DOHH2 (cell line): ENCODE measurements at regions not wholly inside any gene's neighbourhood (a gene's known extent, or its start where the extent isn't known, plus 50 kb on each side); places are given as distances from the start of the nearest gene placed in this dataset.
"Not testable (repeated sequence)": the region's sequence is repeated elsewhere in the genome, so short reads cannot be mapped to it uniquely, and the experiment has no call there.

Source experiments
- H3F3A ChIP-seq: fragments of 200-600 bp; sonication (generic), shearing (Covaris generic); 2 replicates; pipeline ENCODE4 v1.6.0; 2016; ENCODE audit warnings: antibody characterized with exemption, mild to moderate bottlenecking; ENCODE audit not compliant: control insufficient read depth, insufficient read depth
- H3K27ac ChIP-seq: fragments of 200-600 bp; sonication (generic); 2 replicates; pipeline ENCODE4 v1.5.1; 2014; ENCODE audit warnings: low read depth, mild to moderate bottlenecking, low read length, moderate library complexity
- H3K27me3 ChIP-seq: fragments of 200-600 bp; sonication (generic); 2 replicates; pipeline ENCODE4 v1.6.1; 2014; ENCODE audit warnings: mild to moderate bottlenecking, low read length, mixed read lengths; ENCODE audit not compliant: control insufficient read depth
- H3K36me3 ChIP-seq: fragments of 200-600 bp; sonication (generic); 2 replicates; pipeline ENCODE4 v1.6.1; 2014; ENCODE audit warnings: mild to moderate bottlenecking, low read length, moderate library complexity, mixed read lengths; ENCODE audit not compliant: control insufficient read depth
- H3K4me1 ChIP-seq: fragments of 200-600 bp; sonication (generic); 2 replicates; pipeline ENCODE4 v1.6.1; 2014; ENCODE audit warnings: mild to moderate bottlenecking, low read length, mixed read lengths; ENCODE audit not compliant: control insufficient read depth
- H3K4me2 ChIP-seq: fragments of 200-600 bp; sonication (generic); 2 replicates; pipeline ENCODE4 v1.6.0; 2014; ENCODE audit warnings: mild to moderate bottlenecking, low read length, moderate library complexity
- H3K4me3 ChIP-seq: fragments of 200-600 bp; sonication (generic); 2 replicates; pipeline ENCODE4 v1.5.1; 2014; ENCODE audit warnings: mild to moderate bottlenecking, low read length, mixed read lengths
- H3K79me2 ChIP-seq: fragments of 200-600 bp; sonication (generic); 2 replicates; pipeline ENCODE4 v1.6.1; 2014; ENCODE audit warnings: mild to moderate bottlenecking, low read length, mixed read lengths; ENCODE audit not compliant: control insufficient read depth
- H3K9me2 ChIP-seq: fragments of 200-600 bp; sonication (generic); replicated peaks from 2 replicates; pipeline ENCODE4 v1.6.1; 2014; ENCODE audit warnings: mild to moderate bottlenecking, low read length, mixed read lengths; ENCODE audit not compliant: control insufficient read depth
- H3K9me3 ChIP-seq: fragments of 200-600 bp; sonication (generic); 2 replicates; pipeline ENCODE4 v1.6.1; 2014; ENCODE audit warnings: antibody characterized with exemption, low read length, mixed read lengths; ENCODE audit not compliant: control insufficient read depth, insufficient read depth
- H4K20me1 ChIP-seq: fragments of 200-600 bp; sonication (generic); 2 replicates; pipeline ENCODE4 v1.6.0; 2014; ENCODE audit warnings: low read depth, mild to moderate bottlenecking, antibody characterized with exemption, low read length, moderate library complexity; ENCODE audit not compliant: control insufficient read depth, insufficient read depth
- CTCF ChIP-seq: fragments of 200-600 bp; sonication (generic); IDR thresholded peaks from one replicate; pipeline ENCODE4 v1.5.1; 2014; ENCODE audit warnings: antibody characterized with exemption, mild to moderate bottlenecking, low read depth, low read length; ENCODE audit not compliant: poor library complexity, severe bottlenecking
- EZH2phosphoT487 ChIP-seq: fragments of 200-600 bp; sonication (generic); IDR thresholded peaks from 2 replicates; pipeline ENCODE4 v1.6.1; 2017; ENCODE audit warnings: borderline replicate concordance, mild to moderate bottlenecking, antibody characterized with exemption, low read length, moderate library complexity, mixed read lengths

GRCh38 chrX:146906166-146906565 is 91.6 kb upstream of the CXorf51A start:
- no peaks in the 10 kb centered on the region for H3K36me3 ChIP-seq
- no peaks in the 10 kb centered on the region for H3K4me1 ChIP-seq
- H3F3A ChIP-seq: no peaks in the 10 kb centered on the region
- no peaks in the 10 kb centered on the region for H3K9me2 ChIP-seq
- no peaks in the 10 kb centered on the region for H3K9me3 ChIP-seq
- H4K20me1 ChIP-seq: no peaks in the 10 kb centered on the region
- no peak overlapping the region for H3K4me3 ChIP-seq
- H3K4me2 ChIP-seq: no peak overlapping the region
- TF ChIP-seq CTCF (no peak), EZH2phosphoT487 (no peak)
- no peak overlapping the region for H3K27ac ChIP-seq
- H3K79me2 ChIP-seq: no peaks in the 10 kb centered on the region
- H3K27me3 ChIP-seq: no peaks in the 10 kb centered on the region

GRCh38 chrX:146887020-146887419 is 72.5 kb upstream of the CXorf51A start:
- H3K9me3 ChIP-seq: no peaks in the 10 kb centered on the region

GRCh38 chrX:146881521-146881920 is 67.0 kb upstream of the CXorf51A start:
- Histone ChIP-seq H3K9me3 (no peaks in the 10 kb centered on the region), H3K27ac (no peak overlapping the region), H4K20me1 (no peaks in the 10 kb centered on the region), H3F3A (no peaks in the 10 kb centered on the region), H3K4me1 (no peaks in the 10 kb centered on the region), H3K27me3 (no peaks in the 10 kb centered on the region), H3K79me2 (no peaks in the 10 kb centered on the region), H3K9me2 (no peaks in the 10 kb centered on the region), H3K36me3 (no peaks in the 10 kb centered on the region), H3K4me3 (no peak overlapping the region), H3K4me2 (no peak overlapping the region)
- no peak for TF ChIP-seq EZH2phosphoT487
- no peak for TF ChIP-seq CTCF

More at GRCh38 chrX:146887020-146887419, 72.5 kb upstream of the CXorf51A start:
- TF ChIP-seq CTCF (no peak), EZH2phosphoT487 (no peak)
- Histone ChIP-seq H3K4me3 (no peak overlapping the region), H3K79me2 (no peaks in the 10 kb centered on the region), H3K36me3 (no peaks in the 10 kb centered on the region), H3K9me2 (no peaks in the 10 kb centered on the region), H3K4me2 (no peak overlapping the region), H3F3A (no peaks in the 10 kb centered on the region), H4K20me1 (no peaks in the 10 kb centered on the region), H3K27me3 (no peaks in the 10 kb centered on the region), H3K27ac (no peak overlapping the region), H3K4me1 (no peaks in the 10 kb centered on the region)

GRCh38 chrX:146866846-146867245 is 52.3 kb upstream of the CXorf51A start:
- not testable (repeated sequence) for H3K27me3 ChIP-seq, H3K79me2 ChIP-seq, H3K4me2 ChIP-seq, H3F3A ChIP-seq, H4K20me1 ChIP-seq, H3K27ac ChIP-seq, H3K9me2 ChIP-seq, H3K36me3 ChIP-seq, H3K4me1 ChIP-seq, H3K4me3 ChIP-seq, H3K9me3 ChIP-seq

- H4K20me1 ChIP-seq, H3K36me3 ChIP-seq, H3K4me1 ChIP-seq, H3K9me2 ChIP-seq, H3F3A ChIP-seq, H3K79me2 ChIP-seq, H3K27me3 ChIP-seq, H3K4me3 ChIP-seq, H3K4me2 ChIP-seq, H3K9me3 ChIP-seq, H3K27ac ChIP-seq: not testable (repeated sequence)
These were observed 51.2 kb upstream of the CXorf51A start for GRCh38 chrX:146865734-146866133.
